CD14-positive monocyte (primary cell): ENCODE measurements at regions not wholly inside any gene's neighbourhood (a gene's known extent, or its start where the extent isn't known, plus 50 kb on each side); places are given as distances from the start of the nearest gene placed in this dataset.

Source experiments
- DNase-seq, 3 donors: peaks; one replicate each; pipeline ENCODE4 v3.0.0-alpha.2; 2011 to 2022
- H2AFZ ChIP-seq: 2 replicates; pipeline ENCODE4 v1.6.0; 2012; ENCODE audit warnings: mild to moderate bottlenecking, low read depth, low read length, inconsistent platforms; ENCODE audit not compliant: insufficient read depth, poor library complexity, severe bottlenecking
- H3K27ac ChIP-seq, 2 donors: 1 replicate in 1 of 2; 2 replicates in 1 of 2; pipeline ENCODE4 v1.5.1; 2012 to 2013; ENCODE audit warnings: low read length in 2 of 2, control low read depth in 1 of 2, inconsistent platforms in 1 of 2, low read depth in 1 of 2, mild to moderate bottlenecking in 1 of 2
- H3K27me3 ChIP-seq, 2 donors: one replicate each; pipeline versions ENCODE4 v1.6.0 to v1.6.1; 2011 to 2013; ENCODE audit warnings: low read length in 2 of 2; ENCODE audit not compliant: control insufficient read depth in 2 of 2, insufficient read depth in 2 of 2
- H3K36me3 ChIP-seq, 2 donors: replicated peaks in 1 of 2; 1 replicate in 1 of 2; 2 replicates in 1 of 2; pipeline versions ENCODE4 v1.5.1 to v1.6.1; 2012 to 2013; ENCODE audit warnings: low read length in 2 of 2, control low read depth in 1 of 2, inconsistent platforms in 1 of 2, mild to moderate bottlenecking in 1 of 2; ENCODE audit not compliant: insufficient read depth in 2 of 2, control insufficient read depth in 1 of 2
- H3K4me1 ChIP-seq, 2 donors: 1 replicate in 1 of 2; 2 replicates in 1 of 2; pipeline versions ENCODE4 v1.5.1 to v1.6.1; 2012 to 2013; ENCODE audit warnings: low read length in 2 of 2, control low read depth in 1 of 2, inconsistent platforms in 1 of 2, mild to moderate bottlenecking in 1 of 2, moderate library complexity in 1 of 2; ENCODE audit not compliant: insufficient read depth in 2 of 2, control insufficient read depth in 1 of 2
- H3K4me2 ChIP-seq: replicated peaks from 2 replicates; pipeline ENCODE3; 2012; ENCODE audit warnings: low read length, moderate library complexity, mild to moderate bottlenecking; ENCODE audit not compliant: poor library complexity, severe bottlenecking; ENCODE audit errors: extremely low read depth
- H3K4me3 ChIP-seq, 3 experiments: fragments of 200-600 bp in 1 of 3; sonication (generic) in 1 of 3; replicated peaks in 1 of 3; 1 replicate in 2 of 3; 2 replicates in 1 of 3; pipeline ENCODE4 v1.5.1; 2011 to 2013; ENCODE audit warnings: low read length in 3 of 3, mild to moderate bottlenecking in 3 of 3, control low read depth in 2 of 3, low read depth in 2 of 3, inconsistent platforms in 1 of 3, moderate library complexity in 1 of 3
- H3K79me2 ChIP-seq: 2 replicates; pipeline ENCODE4 v1.6.0; 2012; ENCODE audit warnings: mild to moderate bottlenecking, control low read depth, inconsistent platforms, low read length, moderate library complexity; ENCODE audit not compliant: insufficient read depth
- H3K9ac ChIP-seq: 2 replicates; pipeline ENCODE4 v1.6.0; 2017; ENCODE audit warnings: low read length, mild to moderate bottlenecking; ENCODE audit not compliant: insufficient read depth, poor library complexity, severe bottlenecking
- H3K9me3 ChIP-seq, 2 donors: replicated peaks in 1 of 2; 1 replicate in 1 of 2; 2 replicates in 1 of 2; pipeline versions ENCODE4 v1.5.1 to v1.6.1; 2012 to 2013; ENCODE audit warnings: low read length in 2 of 2, control low read depth in 1 of 2; ENCODE audit not compliant: control insufficient read depth in 1 of 2, insufficient read depth in 1 of 2
- H4K20me1 ChIP-seq: 2 replicates; pipeline ENCODE4 v1.6.0; 2012; ENCODE audit warnings: mild to moderate bottlenecking, low read length, control low read depth, moderate library complexity; ENCODE audit not compliant: insufficient read depth
- H3K27ac Mint-ChIP-seq, 7 donors: one replicate each; pipeline ENCODE4 v1.8.0; 2020; ENCODE audit warnings: mild to moderate bottlenecking in 7 of 7, mixed read lengths in 7 of 7, moderate library complexity in 6 of 7, inconsistent platforms in 2 of 7
- H3K27me3 Mint-ChIP-seq, 3 donors: one replicate each; pipeline ENCODE4 v1.8.0; 2021 to 2022; ENCODE audit warnings: low read depth in 3 of 3, mild to moderate bottlenecking in 3 of 3, mixed read lengths in 3 of 3, moderate library complexity in 3 of 3, inconsistent platforms in 1 of 3
- H3K36me3 Mint-ChIP-seq, 2 donors: one replicate each; pipeline ENCODE4 v1.8.0; 2020; ENCODE audit warnings: mixed read lengths in 2 of 2, inconsistent platforms in 1 of 2, mild to moderate bottlenecking in 1 of 2
- H3K4me1 Mint-ChIP-seq: one replicate; pipeline ENCODE4 v1.8.0; 2020; ENCODE audit warnings: mild to moderate bottlenecking, mixed read lengths
- H3K4me3 Mint-ChIP-seq, 2 donors: one replicate each; pipeline ENCODE4 v1.8.0; 2020; ENCODE audit warnings: mild to moderate bottlenecking in 2 of 2, mixed read lengths in 2 of 2, moderate library complexity in 1 of 2
- H3K9me3 Mint-ChIP-seq, 7 donors: one replicate each; pipeline ENCODE4 v1.8.0; 2020 to 2022; ENCODE audit warnings: mixed read lengths in 7 of 7, mild to moderate bottlenecking in 6 of 7, moderate library complexity in 6 of 7, inconsistent platforms in 2 of 7
- CTCF ChIP-seq: fragments of 200-600 bp; IDR thresholded peaks from one replicate; pipeline ENCODE4 v1.8.0; 2022; ENCODE audit warnings: antibody characterized with exemption, mild to moderate bottlenecking
- WGBS: methylation state at CpG from one replicate; pipeline ENCODE4 v1.1.5; 2013; ENCODE audit warnings: missing lambda C conversion rate; ENCODE audit not compliant: insufficient coverage; 5-methylcytosine and 5-hydroxymethylcytosine counted together
- intact Hi-C, 2 donors: fragments of 100-400 bp; cut with micrococcal nuclease; formaldehyde crosslinking; loops; one replicate each; pipeline versions ENCODE4 v1.15.0 to v1.15.1; 2023

- H3K27ac Mint-ChIP-seq = no peak overlapping the region
- 100% methylated on average over 1 of the region's 3 CpGs for WGBS
Observed at GRCh38 chr11:107140983-107141382, 122.7 kb upstream of the GUCY1A2 start.

GRCh38 chr11:107139396-107139795 lies 121.1 kb upstream of the GUCY1A2 start:
- Histone ChIP-seq H3K9me3 (peaks cover 14 to 15% of the 10 kb centered on the region in 2 donors), H3K9ac (no peak overlapping the region), H4K20me1 (no peaks in the 10 kb centered on the region), H3K4me3 (no peak overlapping the region), H3K36me3 (no peaks in the 10 kb centered on the region), H3K4me1 (no peaks in the 10 kb centered on the region), H3K27me3 (no peaks in the 10 kb centered on the region), H3K27ac (no peak overlapping the region), H3K4me2 (no peak overlapping the region), H2AFZ (no peak overlapping the region), H3K79me2 (no peaks in the 10 kb centered on the region)
- Mint-ChIP-seq H3K27me3 (peaks cover 0 to 2% (median 0%) of the 10 kb centered on the region in 3 donors), H3K4me3 (no peak overlapping the region), H3K9me3 (peaks cover 2 to 27% (median 4%) of the 10 kb centered on the region in 7 donors), H3K4me1 (no peaks in the 10 kb centered on the region), H3K27ac (no peak overlapping the region), H3K36me3 (no peaks in the 10 kb centered on the region)
- 100% methylated on average over 1 of the region's 4 CpGs for WGBS
- intact Hi-C loops = no loop called here
- TF ChIP-seq CTCF = no peak
- no peak for DNase-seq

More at GRCh38 chr11:107140983-107141382, 122.7 kb upstream of the GUCY1A2 start:
- no peak for TF ChIP-seq CTCF
- H3K27ac ChIP-seq = no peak overlapping the region
- no peak overlapping the region for H2AFZ ChIP-seq
- H3K4me1 Mint-ChIP-seq = no peaks in the 10 kb centered on the region
- H3K9ac ChIP-seq = no peak overlapping the region
- H4K20me1 ChIP-seq = no peaks in the 10 kb centered on the region
- intact Hi-C loops = no loop called here
- peaks cover 0 to 2% (median 0%) of the 10 kb centered on the region in 3 donors for H3K27me3 Mint-ChIP-seq
- H3K27me3 ChIP-seq = no peaks in the 10 kb centered on the region
- no peak for DNase-seq
- H3K9me3 Mint-ChIP-seq = peaks cover 0 to 21% (median 2%) of the 10 kb centered on the region in 7 donors
- no peaks in the 10 kb centered on the region for H3K36me3 ChIP-seq
- H3K4me3 Mint-ChIP-seq = no peak overlapping the region
- no peak overlapping the region for H3K4me2 ChIP-seq
- H3K4me3 ChIP-seq = no peak overlapping the region
- H3K79me2 ChIP-seq = no peaks in the 10 kb centered on the region
- H3K4me1 ChIP-seq = no peaks in the 10 kb centered on the region
- peaks cover 10 to 15% of the 10 kb centered on the region in 2 donors for H3K9me3 ChIP-seq
- no peaks in the 10 kb centered on the region for H3K36me3 Mint-ChIP-seq
